Panc1 (cell line): ENCODE measurements at regions not wholly inside any gene's neighbourhood (a gene's known extent, or its start where the extent isn't known, plus 50 kb on each side); places are given as distances from the start of the nearest gene placed in this dataset.

Experiments used
- POLR2AphosphoS5 ChIP-seq: IDR thresholded peaks from 2 replicates; pipeline ENCODE4 v1.6.1; 2012; ENCODE audit warnings: mild to moderate bottlenecking, low read depth, low read length, moderate library complexity
- TF ChIP-seq, protein P1 (sequence below): fragments of 450-650 bp; IDR thresholded peaks from 2 replicates; pipeline ENCODE4 v1.5.1; 2017; ENCODE audit warnings: mild to moderate bottlenecking
- TF ChIP-seq, protein P2 (sequence below), 2 experiments: IDR thresholded peaks; 2 replicates each; pipeline ENCODE4 v1.6.1; 2011 to 2012; ENCODE audit warnings: low read depth in 2 of 2, control low read depth in 1 of 2, low read length in 1 of 2, mild to moderate bottlenecking in 1 of 2, moderate library complexity in 1 of 2; ENCODE audit not compliant: insufficient read depth in 1 of 2

DNA sequence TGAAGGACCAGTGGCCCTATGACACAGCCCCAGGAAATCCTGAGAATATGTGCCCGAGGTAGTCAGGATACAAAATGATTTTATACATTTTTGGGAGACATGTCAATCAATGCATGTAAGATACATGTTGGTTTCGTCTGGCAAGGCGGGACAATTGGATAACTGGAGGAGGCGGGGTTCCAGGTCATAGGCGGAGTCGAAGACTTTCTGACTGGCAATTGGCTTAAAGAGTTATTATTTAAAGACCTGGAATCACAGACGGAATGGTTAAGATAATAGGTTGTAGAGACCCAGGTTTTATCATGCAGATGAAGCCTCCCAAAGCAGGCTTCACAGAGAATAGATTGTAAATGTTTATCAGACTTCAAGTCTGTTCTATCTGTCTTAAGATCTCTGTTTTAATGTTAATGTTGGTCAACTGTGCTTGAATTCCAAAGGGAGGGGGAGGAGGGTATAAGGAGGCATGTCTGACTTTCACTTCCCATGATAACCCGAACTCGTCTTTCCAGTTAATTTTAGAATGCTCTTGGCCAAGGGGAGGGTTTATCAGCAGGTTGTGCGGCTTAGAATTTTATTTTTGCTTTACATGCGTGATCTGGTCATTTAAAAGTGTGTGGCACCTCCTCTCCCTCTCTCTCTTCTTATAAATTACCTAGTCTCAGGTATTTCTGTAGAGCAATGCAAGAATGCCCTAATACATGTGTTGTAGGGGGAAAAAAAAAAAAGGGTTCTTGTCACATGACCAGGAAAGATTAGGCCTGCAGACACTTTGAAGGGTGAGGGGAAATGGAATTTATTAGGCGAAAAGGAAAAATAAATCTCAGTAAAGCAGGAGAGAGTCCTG lies 230.7 kb downstream of the NFATC2 start:
- TF ChIP-seq, protein P1, sequence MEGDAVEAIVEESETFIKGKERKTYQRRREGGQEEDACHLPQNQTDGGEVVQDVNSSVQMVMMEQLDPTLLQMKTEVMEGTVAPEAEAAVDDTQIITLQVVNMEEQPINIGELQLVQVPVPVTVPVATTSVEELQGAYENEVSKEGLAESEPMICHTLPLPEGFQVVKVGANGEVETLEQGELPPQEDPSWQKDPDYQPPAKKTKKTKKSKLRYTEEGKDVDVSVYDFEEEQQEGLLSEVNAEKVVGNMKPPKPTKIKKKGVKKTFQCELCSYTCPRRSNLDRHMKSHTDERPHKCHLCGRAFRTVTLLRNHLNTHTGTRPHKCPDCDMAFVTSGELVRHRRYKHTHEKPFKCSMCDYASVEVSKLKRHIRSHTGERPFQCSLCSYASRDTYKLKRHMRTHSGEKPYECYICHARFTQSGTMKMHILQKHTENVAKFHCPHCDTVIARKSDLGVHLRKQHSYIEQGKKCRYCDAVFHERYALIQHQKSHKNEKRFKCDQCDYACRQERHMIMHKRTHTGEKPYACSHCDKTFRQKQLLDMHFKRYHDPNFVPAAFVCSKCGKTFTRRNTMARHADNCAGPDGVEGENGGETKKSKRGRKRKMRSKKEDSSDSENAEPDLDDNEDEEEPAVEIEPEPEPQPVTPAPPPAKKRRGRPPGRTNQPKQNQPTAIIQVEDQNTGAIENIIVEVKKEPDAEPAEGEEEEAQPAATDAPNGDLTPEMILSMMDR: no peak
- TF ChIP-seq POLR2AphosphoS5: no peak
- TF ChIP-seq, protein P2, sequence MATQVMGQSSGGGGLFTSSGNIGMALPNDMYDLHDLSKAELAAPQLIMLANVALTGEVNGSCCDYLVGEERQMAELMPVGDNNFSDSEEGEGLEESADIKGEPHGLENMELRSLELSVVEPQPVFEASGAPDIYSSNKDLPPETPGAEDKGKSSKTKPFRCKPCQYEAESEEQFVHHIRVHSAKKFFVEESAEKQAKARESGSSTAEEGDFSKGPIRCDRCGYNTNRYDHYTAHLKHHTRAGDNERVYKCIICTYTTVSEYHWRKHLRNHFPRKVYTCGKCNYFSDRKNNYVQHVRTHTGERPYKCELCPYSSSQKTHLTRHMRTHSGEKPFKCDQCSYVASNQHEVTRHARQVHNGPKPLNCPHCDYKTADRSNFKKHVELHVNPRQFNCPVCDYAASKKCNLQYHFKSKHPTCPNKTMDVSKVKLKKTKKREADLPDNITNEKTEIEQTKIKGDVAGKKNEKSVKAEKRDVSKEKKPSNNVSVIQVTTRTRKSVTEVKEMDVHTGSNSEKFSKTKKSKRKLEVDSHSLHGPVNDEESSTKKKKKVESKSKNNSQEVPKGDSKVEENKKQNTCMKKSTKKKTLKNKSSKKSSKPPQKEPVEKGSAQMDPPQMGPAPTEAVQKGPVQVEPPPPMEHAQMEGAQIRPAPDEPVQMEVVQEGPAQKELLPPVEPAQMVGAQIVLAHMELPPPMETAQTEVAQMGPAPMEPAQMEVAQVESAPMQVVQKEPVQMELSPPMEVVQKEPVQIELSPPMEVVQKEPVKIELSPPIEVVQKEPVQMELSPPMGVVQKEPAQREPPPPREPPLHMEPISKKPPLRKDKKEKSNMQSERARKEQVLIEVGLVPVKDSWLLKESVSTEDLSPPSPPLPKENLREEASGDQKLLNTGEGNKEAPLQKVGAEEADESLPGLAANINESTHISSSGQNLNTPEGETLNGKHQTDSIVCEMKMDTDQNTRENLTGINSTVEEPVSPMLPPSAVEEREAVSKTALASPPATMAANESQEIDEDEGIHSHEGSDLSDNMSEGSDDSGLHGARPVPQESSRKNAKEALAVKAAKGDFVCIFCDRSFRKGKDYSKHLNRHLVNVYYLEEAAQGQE (IDR thresholded peaks at IDR 0.05; ENCODE audit: insufficient read depth in 1 of 2, low read depth in 2 of 2, low read length in 1 of 2): no peak
